ENCODE measurements at regions not wholly inside any gene's neighbourhood (a gene's known extent, or its start where the extent isn't known, plus 50 kb on each side); places are given as distances from the start of the nearest gene placed in this dataset.
A peak's percentile ranks its signal among the peaks of the same experiment; 100 is the strongest.

- H3K4me2 ChIP-seq (ENCODE audit: insufficient read depth, low read length, poor library complexity, severe bottlenecking): no peak overlapping the region
- peaks cover 0 to 2% of the 10 kb centered on the region in 2 donors for H3K9me3 ChIP-seq (replicated peaks in 1 of 2; ENCODE audit: control insufficient read depth in 2 of 2, insufficient read depth in 1 of 2, low read depth in 1 of 2, low read length in 2 of 2)
- no peak overlapping the region for H2BK120ac ChIP-seq (ENCODE audit: low read depth, low read length)
- no peak overlapping the region for H3K4ac ChIP-seq (ENCODE audit: low read length)
- no peak overlapping the region for H4K8ac ChIP-seq (ENCODE audit: low read depth, low read length)
- no peak for DNase-seq (ENCODE audit: low spot score)
- no peaks in the 10 kb centered on the region for H3K36me3 ChIP-seq (replicated peaks in 1 of 2; ENCODE audit: control insufficient read depth in 2 of 2, insufficient read depth in 2 of 2, low read length in 2 of 2)
- H2BK5ac ChIP-seq (ENCODE audit: low read length): peak overlapping the region; percentile 5
- H2BK12ac ChIP-seq (ENCODE audit: low read length): no peak overlapping the region
- peak overlapping the region; percentile 5 for H3K14ac ChIP-seq (ENCODE audit: low read length)
- H3K9ac ChIP-seq (ENCODE audit: low read depth, low read length, poor library complexity): no peak overlapping the region
- no peaks in the 10 kb centered on the region for H3K79me1 ChIP-seq (ENCODE audit: low read depth, low read length)
- no peak overlapping the region for H3K23ac ChIP-seq (ENCODE audit: low read depth, low read length, poor library complexity)
- WGBS, 2 donors (ENCODE audit: extremely low coverage in 2 of 2, insufficient read length in 2 of 2, insufficient replicate concordance in 1 of 2): no CpG with 5 or more reads among the region's 5 CpGs
- no peak overlapping the region for H3K27ac ChIP-seq (replicated peaks; ENCODE audit: low read length)
- H3K4me3 ChIP-seq (ENCODE audit: low read length in 2 of 2): no peak overlapping the region
- H3K27me3 ChIP-seq (ENCODE audit: control insufficient read depth in 3 of 3, insufficient read depth in 3 of 3, low read depth in 1 of 3, low read length in 3 of 3): no peaks in the 10 kb centered on the region
- H2BK15ac ChIP-seq (ENCODE audit: low read length): no peak overlapping the region
- H2AFZ ChIP-seq (ENCODE audit: low read length): no peak overlapping the region
- no peak overlapping the region for H4K91ac ChIP-seq (ENCODE audit: low read depth, low read length, poor library complexity)
- H2AK5ac ChIP-seq (ENCODE audit: low read depth, low read length): no peak overlapping the region
- H3K18ac ChIP-seq (ENCODE audit: low read length): no peak overlapping the region
- no peaks in the 10 kb centered on the region for H3K4me1 ChIP-seq (ENCODE audit: control insufficient read depth in 2 of 2, insufficient read depth in 1 of 2, low read depth in 1 of 2, low read length in 2 of 2)
These were observed 86.8 kb upstream of the MGMT start for GRCh38 chr10:129380279-129380678.

GRCh38 chr10:129381741-129382140 lies 85.3 kb upstream of the MGMT start:
- Histone ChIP-seq H2BK12ac (ENCODE audit: low read length) (no peak overlapping the region), H3K18ac (ENCODE audit: low read length) (no peak overlapping the region), H3K4me1 (ENCODE audit: control insufficient read depth in 2 of 2, insufficient read depth in 1 of 2, low read depth in 1 of 2, low read length in 2 of 2) (peaks cover 0 to 1% of the 10 kb centered on the region in 2 donors), H2BK15ac (ENCODE audit: low read length) (no peak overlapping the region), H3K27ac (replicated peaks; ENCODE audit: low read length) (no peak overlapping the region), H3K14ac (ENCODE audit: low read length) (no peak overlapping the region), H4K8ac (ENCODE audit: low read depth, low read length) (no peak overlapping the region), H4K91ac (ENCODE audit: low read depth, low read length, poor library complexity) (no peak overlapping the region), H3K23ac (ENCODE audit: low read depth, low read length, poor library complexity) (no peak overlapping the region), H3K9me3 (replicated peaks in 1 of 2; ENCODE audit: control insufficient read depth in 2 of 2, insufficient read depth in 1 of 2, low read depth in 1 of 2, low read length in 2 of 2) (peaks cover 0 to 2% of the 10 kb centered on the region in 2 donors), H3K9ac (ENCODE audit: low read depth, low read length, poor library complexity) (no peak overlapping the region), H2BK5ac (ENCODE audit: low read length) (no peak overlapping the region), H3K79me1 (ENCODE audit: low read depth, low read length) (no peaks in the 10 kb centered on the region), H3K27me3 (ENCODE audit: control insufficient read depth in 3 of 3, insufficient read depth in 3 of 3, low read depth in 1 of 3, low read length in 3 of 3) (no peaks in the 10 kb centered on the region), H3K36me3 (replicated peaks in 1 of 2; ENCODE audit: control insufficient read depth in 2 of 2, insufficient read depth in 2 of 2, low read length in 2 of 2) (no peaks in the 10 kb centered on the region), H2AK5ac (ENCODE audit: low read depth, low read length) (no peak overlapping the region), H2AFZ (ENCODE audit: low read length) (no peak overlapping the region), H3K4ac (ENCODE audit: low read length) (no peak overlapping the region), H3K4me2 (ENCODE audit: insufficient read depth, low read length, poor library complexity, severe bottlenecking) (no peak overlapping the region), H2BK120ac (ENCODE audit: low read depth, low read length) (no peak overlapping the region), H3K4me3 (ENCODE audit: low read length in 2 of 2) (no peak overlapping the region)
- WGBS, 2 donors (ENCODE audit: extremely low coverage in 2 of 2, insufficient read length in 2 of 2, insufficient replicate concordance in 1 of 2): no CpG with 5 or more reads among the region's 4 CpGs
- DNase-seq (ENCODE audit: low spot score): no peak

DNA sequence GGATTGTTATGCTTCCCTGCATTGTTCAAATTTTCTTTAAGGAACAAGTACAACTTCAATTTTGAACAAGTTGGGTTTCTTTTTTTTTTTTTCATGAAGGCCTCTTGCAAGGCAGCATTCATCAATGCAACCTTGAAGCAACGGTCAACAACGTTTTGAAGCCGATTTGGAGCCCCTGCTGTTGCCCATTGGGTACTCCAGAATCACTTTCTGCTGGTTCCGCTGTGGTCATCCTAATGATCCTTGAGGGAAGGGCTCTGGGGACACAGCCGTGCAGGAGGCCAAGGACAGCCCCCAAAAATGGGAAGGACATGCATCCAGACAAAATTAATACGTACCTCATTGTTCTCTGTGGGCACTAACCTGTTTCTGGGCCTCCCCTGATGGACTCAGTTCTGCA lies 84.6 kb upstream of the MGMT start:
- Histone ChIP-seq H3K27ac (replicated peaks; ENCODE audit: low read length) (no peak overlapping the region), H3K4me1 (ENCODE audit: control insufficient read depth in 2 of 2, insufficient read depth in 1 of 2, low read depth in 1 of 2, low read length in 2 of 2) (peaks cover 0 to 1% of the 10 kb centered on the region in 2 donors), H3K14ac (ENCODE audit: low read length) (no peak overlapping the region), H2BK5ac (ENCODE audit: low read length) (no peak overlapping the region), H3K9ac (ENCODE audit: low read depth, low read length, poor library complexity) (no peak overlapping the region), H2AFZ (ENCODE audit: low read length) (no peak overlapping the region), H3K23ac (ENCODE audit: low read depth, low read length, poor library complexity) (peak overlapping the region; percentile 40), H3K4me3 (ENCODE audit: low read length in 2 of 2) (no peak overlapping the region), H2BK15ac (ENCODE audit: low read length) (no peak overlapping the region), H2BK120ac (ENCODE audit: low read depth, low read length) (no peak overlapping the region), H4K8ac (ENCODE audit: low read depth, low read length) (no peak overlapping the region), H3K36me3 (replicated peaks in 1 of 2; ENCODE audit: control insufficient read depth in 2 of 2, insufficient read depth in 2 of 2, low read length in 2 of 2) (no peaks in the 10 kb centered on the region), H2AK5ac (ENCODE audit: low read depth, low read length) (no peak overlapping the region), H3K27me3 (ENCODE audit: control insufficient read depth in 3 of 3, insufficient read depth in 3 of 3, low read depth in 1 of 3, low read length in 3 of 3) (no peaks in the 10 kb centered on the region), H3K79me1 (ENCODE audit: low read depth, low read length) (no peaks in the 10 kb centered on the region), H2BK12ac (ENCODE audit: low read length) (no peak overlapping the region), H3K4me2 (ENCODE audit: insufficient read depth, low read length, poor library complexity, severe bottlenecking) (no peak overlapping the region), H3K4ac (ENCODE audit: low read length) (no peak overlapping the region), H3K18ac (ENCODE audit: low read length) (peak overlapping the region; percentile 54), H4K91ac (ENCODE audit: low read depth, low read length, poor library complexity) (no peak overlapping the region), H3K9me3 (replicated peaks in 1 of 2; ENCODE audit: control insufficient read depth in 2 of 2, insufficient read depth in 1 of 2, low read depth in 1 of 2, low read length in 2 of 2) (peaks cover 0 to 2% of the 10 kb centered on the region in 2 donors)
- no CpG with 5 or more reads among the region's 6 CpGs for WGBS, 2 donors (ENCODE audit: extremely low coverage in 2 of 2, insufficient read length in 2 of 2, insufficient replicate concordance in 1 of 2)
- DNase-seq (ENCODE audit: low spot score): no peak

DNA sequence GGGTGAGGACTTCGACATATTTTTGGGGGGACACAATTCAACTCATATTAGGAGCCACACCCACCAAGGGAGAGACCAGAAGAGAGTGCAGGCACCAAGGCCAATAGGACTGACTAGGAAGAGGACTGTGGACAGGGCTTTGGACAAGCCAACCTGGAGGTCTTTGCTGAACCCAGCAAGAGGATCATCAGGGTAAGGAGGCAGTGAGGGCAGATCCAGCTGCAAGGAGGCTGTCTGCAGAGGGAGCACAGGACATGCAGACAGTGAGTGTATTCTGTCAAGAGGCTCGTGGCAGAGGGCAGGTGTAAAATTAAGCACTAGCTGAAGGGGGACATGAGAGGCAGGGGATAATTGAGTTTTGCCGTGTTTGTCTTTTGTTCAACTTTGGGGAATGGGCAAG lies 83.4 kb upstream of the MGMT start:
- no peak overlapping the region for H3K14ac ChIP-seq (ENCODE audit: low read length)
- H2BK5ac ChIP-seq (ENCODE audit: low read length): no peak overlapping the region
- H2AFZ ChIP-seq (ENCODE audit: low read length): no peak overlapping the region
- no peak overlapping the region for H2BK120ac ChIP-seq (ENCODE audit: low read depth, low read length)
- H3K18ac ChIP-seq (ENCODE audit: low read length): no peak overlapping the region
- no peak overlapping the region for H3K4ac ChIP-seq (ENCODE audit: low read length)
- no peak overlapping the region for H4K91ac ChIP-seq (ENCODE audit: low read depth, low read length, poor library complexity)
- no peaks in the 10 kb centered on the region for H3K27me3 ChIP-seq (ENCODE audit: control insufficient read depth in 3 of 3, insufficient read depth in 3 of 3, low read depth in 1 of 3, low read length in 3 of 3)
- H4K8ac ChIP-seq (ENCODE audit: low read depth, low read length): no peak overlapping the region
- no peak overlapping the region for H3K4me3 ChIP-seq (ENCODE audit: low read length in 2 of 2)
- H3K9ac ChIP-seq (ENCODE audit: low read depth, low read length, poor library complexity): no peak overlapping the region
- H2BK12ac ChIP-seq (ENCODE audit: low read length): no peak overlapping the region
- H2BK15ac ChIP-seq (ENCODE audit: low read length): no peak overlapping the region
- no peak overlapping the region for H3K27ac ChIP-seq (replicated peaks; ENCODE audit: low read length)
- peaks cover 0 to 2% of the 10 kb centered on the region in 2 donors for H3K9me3 ChIP-seq (replicated peaks in 1 of 2; ENCODE audit: control insufficient read depth in 2 of 2, insufficient read depth in 1 of 2, low read depth in 1 of 2, low read length in 2 of 2)
- H2AK5ac ChIP-seq (ENCODE audit: low read depth, low read length): no peak overlapping the region
- no peaks in the 10 kb centered on the region for H3K36me3 ChIP-seq (replicated peaks in 1 of 2; ENCODE audit: control insufficient read depth in 2 of 2, insufficient read depth in 2 of 2, low read length in 2 of 2)
- DNase-seq (ENCODE audit: low spot score): no peak
- H3K4me1 ChIP-seq (ENCODE audit: control insufficient read depth in 2 of 2, insufficient read depth in 1 of 2, low read depth in 1 of 2, low read length in 2 of 2): peaks cover 0 to 1% of the 10 kb centered on the region in 2 donors
- no CpG with 5 or more reads among the region's 3 CpGs for WGBS, 2 donors (ENCODE audit: extremely low coverage in 2 of 2, insufficient read length in 2 of 2, insufficient replicate concordance in 1 of 2)
- no peak overlapping the region for H3K4me2 ChIP-seq (ENCODE audit: insufficient read depth, low read length, poor library complexity, severe bottlenecking)
- no peaks in the 10 kb centered on the region for H3K79me1 ChIP-seq (ENCODE audit: low read depth, low read length)
- no peak overlapping the region for H3K23ac ChIP-seq (ENCODE audit: low read depth, low read length, poor library complexity)

Measured in neuronal stem cell (in vitro differentiated cells).